HCT116 (cell line): ENCODE measurements at regions not wholly inside any gene's neighbourhood (a gene's known extent, or its start where the extent isn't known, plus 50 kb on each side); places are given as distances from the start of the nearest gene placed in this dataset.

ENCODE experiments used
- ATAC-seq: fragments of 200-7000 bp; cut with Tn5 transposase; 2 replicates; pipeline ENCODE4 v1.9.1; 2020; ENCODE audit warnings: mild to moderate bottlenecking, moderate library complexity
- BruUV-seq: library from RNA; stranded (reverse); fragments of 400-500 nt; replicated peaks from 2 replicates; lab custom pipeline; 2021; lab: Mats Ljungman, UMichigan
- CTCF ChIA-PET: fragments of 300-600 bp; sonication (Branson Sonifier 250); formaldehyde crosslinking; loops from one replicate; lab custom pipeline; 2021; ENCODE audit warnings: antibody characterized with exemption; lab: Charles Lee
- POLR2A ChIA-PET: fragments of 300-600, 350-600 bp; sonication (Branson Sonifier 250); formaldehyde crosslinking; loops from one replicate; lab custom pipeline; 2021; ENCODE audit warnings: antibody characterized with exemption; lab: Charles Lee
- RAD21 ChIA-PET, 2 experiments: fragments of 300-600 bp; sonication (Branson Sonifier 250); formaldehyde crosslinking; loops; one replicate each; lab custom pipeline; 2023; ENCODE audit warnings: low total read pairs in 2 of 2; ENCODE audit not compliant: uncharacterized antibody in 2 of 2, unreplicated experiment in 2 of 2, low non-redundant PET in 1 of 2; lab: Charles Lee
- DNase-seq: peaks from one replicate; pipeline ENCODE4 v3.0.0-alpha.2; 2010; ENCODE audit warnings: low read depth, low spot score
- H2AFZ ChIP-seq: fragments of 200-600 bp; shearing (Covaris generic), sonication (generic); 2 replicates; pipeline ENCODE4 v1.6.1; 2017; ENCODE audit warnings: low read depth, mixed run types, mixed read lengths, antibody characterized with exemption, low read length; ENCODE audit not compliant: poor library complexity, severe bottlenecking
- H3K27ac ChIP-seq: 2 replicates; pipeline ENCODE4 v1.5.1; 2012; ENCODE audit warnings: low read depth, low read length
- H3K27me3 ChIP-seq: fragments of 200-600 bp; sonication (generic); 2 replicates; pipeline ENCODE4 v1.6.1; 2016; ENCODE audit warnings: mixed run types, low read length, mixed read lengths; ENCODE audit not compliant: insufficient read depth
- H3K36me3 ChIP-seq, 2 experiments: fragments of 200-500 bp in 1 of 2; fragments of 200-600 bp in 1 of 2; sonication (Bioruptor generic) in 1 of 2; sonication (generic) in 1 of 2; 2 replicates each; pipeline versions ENCODE4 v1.5.1 to v1.6.1; 2014 to 2016; ENCODE audit warnings: low read length in 2 of 2, inconsistent platforms in 1 of 2, mixed read lengths in 1 of 2, mixed run types in 1 of 2; ENCODE audit not compliant: insufficient read depth in 2 of 2, control insufficient read depth in 1 of 2
- H3K4me1 ChIP-seq, 2 experiments: fragments of 200-600 bp in 1 of 2; sonication (generic) in 1 of 2; 2 replicates each; pipeline versions ENCODE4 v1.5.1 to v1.6.1; 2012 to 2017; ENCODE audit warnings: low read length in 2 of 2, inconsistent platforms in 1 of 2, mild to moderate bottlenecking in 1 of 2, mixed read lengths in 1 of 2, mixed run types in 1 of 2, moderate library complexity in 1 of 2; ENCODE audit not compliant: insufficient read depth in 2 of 2, control insufficient read depth in 1 of 2
- H3K4me2 ChIP-seq: fragments of 200-600 bp; sonication (generic); 2 replicates; pipeline ENCODE4 v1.6.1; 2017; ENCODE audit warnings: mixed run types, low read length, mixed read lengths
- H3K4me3 ChIP-seq, 2 experiments: fragments of 200-600 bp in 1 of 2; sonication (generic) in 1 of 2; replicated peaks in 1 of 2; 2 replicates each; pipeline ENCODE4 v1.5.1; 2011 to 2016; ENCODE audit warnings: low read length in 2 of 2, control low read depth in 1 of 2, low read depth in 1 of 2, mild to moderate bottlenecking in 1 of 2, mixed read lengths in 1 of 2, mixed run types in 1 of 2
- H3K79me2 ChIP-seq: fragments of 200-600 bp; sonication (generic); 2 replicates; pipeline ENCODE4 v1.6.1; 2017; ENCODE audit warnings: mild to moderate bottlenecking, mixed run types, low read length, moderate library complexity, mixed read lengths; ENCODE audit not compliant: insufficient read depth
- H3K9ac ChIP-seq: fragments of 200-600 bp; sonication (generic); 2 replicates; pipeline ENCODE4 v1.6.1; 2016; ENCODE audit warnings: low read length, mixed read lengths
- H3K9me2 ChIP-seq: fragments of 200-600 bp; sonication (generic), shearing (Covaris generic); 2 replicates; pipeline ENCODE4 v1.6.1; 2017; ENCODE audit warnings: mixed run types, mild to moderate bottlenecking, moderate library complexity; ENCODE audit not compliant: insufficient read depth
- H3K9me3 ChIP-seq, 2 experiments: fragments of 200-500 bp in 1 of 2; fragments of 200-600 bp in 1 of 2; sonication (Bioruptor generic) in 1 of 2; sonication (generic) in 1 of 2; 2 replicates each; pipeline ENCODE4 v1.6.1; 2014 to 2017; ENCODE audit warnings: low read length in 2 of 2, mixed read lengths in 2 of 2, inconsistent platforms in 1 of 2, low read depth in 1 of 2, mild to moderate bottlenecking in 1 of 2, mixed run types in 1 of 2, moderate library complexity in 1 of 2; ENCODE audit not compliant: control insufficient read depth in 1 of 2, insufficient read depth in 1 of 2
- H4K20me1 ChIP-seq: fragments of 200-600 bp; sonication (generic), shearing (Covaris generic); 2 replicates; pipeline ENCODE4 v1.6.1; 2017; ENCODE audit warnings: mixed run types, mild to moderate bottlenecking, moderate library complexity; ENCODE audit not compliant: insufficient read depth
- CBX3 ChIP-seq: IDR thresholded peaks from 2 replicates; pipeline ENCODE4 v1.6.1; 2012; ENCODE audit warnings: low read depth
- CEBPB ChIP-seq: IDR thresholded peaks from 2 replicates; pipeline ENCODE4 v1.6.1; 2012; ENCODE audit warnings: low read depth
- EGR1 ChIP-seq: IDR thresholded peaks from 2 replicates; pipeline ENCODE4 v1.6.1; 2012; ENCODE audit warnings: low read depth
- ELF1 ChIP-seq: IDR thresholded peaks from 2 replicates; pipeline ENCODE4 v1.6.1; 2012; ENCODE audit warnings: low read depth, borderline replicate concordance
- EZH2 ChIP-seq: fragments of 200-600 bp; sonication (generic); IDR thresholded peaks from 2 replicates; pipeline ENCODE4 v1.6.1; 2017; ENCODE audit warnings: antibody characterized with exemption, mixed run types
- EZH2phosphoT487 ChIP-seq: fragments of 200-600 bp; IDR thresholded peaks from 2 replicates; pipeline ENCODE4 v1.6.1; 2018; ENCODE audit warnings: antibody characterized with exemption, borderline replicate concordance
- FOSL1 ChIP-seq: IDR thresholded peaks from 2 replicates; pipeline ENCODE4 v1.6.1; 2012; ENCODE audit warnings: low read depth
- JUND ChIP-seq: IDR thresholded peaks from 2 replicates; pipeline ENCODE4 v1.6.1; 2012
- POLR2A ChIP-seq: IDR thresholded peaks from 2 replicates; pipeline ENCODE4 v1.7.0; 2011; ENCODE audit warnings: borderline replicate concordance; ENCODE audit not compliant: insufficient read depth, insufficient read length; ENCODE audit errors: extremely low read depth
- POLR2AphosphoS5 ChIP-seq: IDR thresholded peaks from 2 replicates; pipeline ENCODE4 v1.6.1; 2011; ENCODE audit warnings: mild to moderate bottlenecking, low read depth, low read length, moderate library complexity
- TCF7L2 ChIP-seq: IDR thresholded peaks from 2 replicates; pipeline ENCODE4 v1.7.0; 2011; ENCODE audit warnings: borderline replicate concordance, inconsistent platforms; ENCODE audit not compliant: insufficient read depth, insufficient read length; ENCODE audit errors: extremely low read depth
- ZFX ChIP-seq: fragments of 450-650 bp; IDR thresholded peaks from 2 replicates; pipeline ENCODE4 v1.6.1; 2017
- ZNF274 ChIP-seq: fragments of 200-500 bp; sonication (Bioruptor generic); IDR thresholded peaks from 2 replicates; pipeline ENCODE4 v1.6.1; 2014; ENCODE audit warnings: mild to moderate bottlenecking, low read depth, low read length, inconsistent platforms
- intact Hi-C: fragments of 100-400 bp; cut with micrococcal nuclease; formaldehyde crosslinking; loops from 2 replicates; pipeline ENCODE4 v1.10.0; 2022
- TF ChIP-seq, protein P1 (sequence below): IDR thresholded peaks from 2 replicates; pipeline ENCODE4 v1.6.1; 2012
- TF ChIP-seq, protein P2 (sequence below), 3 experiments: fragments of 200-600 bp in 1 of 3; sonication (generic) in 1 of 3; IDR thresholded peaks in 2 of 3; conservative IDR thresholded peaks in 1 of 3; 2 replicates each; pipeline ENCODE4 v1.5.1; 2012 to 2017; ENCODE audit warnings: low read depth in 2 of 3, low read length in 2 of 3, antibody characterized with exemption in 1 of 3, borderline replicate concordance in 1 of 3, control low read depth in 1 of 3, mild to moderate bottlenecking in 1 of 3, mixed read lengths in 1 of 3, mixed run types in 1 of 3, moderate library complexity in 1 of 3; ENCODE audit not compliant: insufficient read depth in 1 of 3
- TF ChIP-seq, protein P3 (sequence below): IDR thresholded peaks from 2 replicates; pipeline ENCODE4 v1.6.1; 2012
- TF ChIP-seq, protein P4 (sequence below): IDR thresholded peaks from 2 replicates; pipeline ENCODE4 v1.6.1; 2011; ENCODE audit warnings: mild to moderate bottlenecking, low read length, moderate library complexity; ENCODE audit not compliant: insufficient replicate concordance; ENCODE audit errors: extremely low read depth

DNA sequence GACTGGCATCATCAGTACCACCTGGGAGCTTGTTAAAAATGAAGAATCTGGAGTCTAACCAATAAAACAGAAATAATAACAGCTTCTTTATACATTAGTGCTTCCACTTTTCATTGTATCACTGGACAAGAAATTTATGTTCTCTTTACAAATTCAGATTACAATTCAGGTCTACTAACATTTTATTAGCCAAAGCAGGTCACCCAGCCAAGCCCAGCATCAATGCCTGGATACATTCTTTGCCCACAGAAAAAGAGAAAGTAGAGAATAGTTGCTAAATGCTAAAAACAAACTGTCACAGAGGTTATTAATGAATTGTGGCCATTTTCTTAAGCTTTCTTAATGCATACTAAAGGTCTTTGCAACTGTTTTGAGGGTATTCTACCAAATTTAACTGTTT is 458.3 kb downstream of the BTBD3 start:
- CTCF ChIA-PET = no interaction called here

DNA sequence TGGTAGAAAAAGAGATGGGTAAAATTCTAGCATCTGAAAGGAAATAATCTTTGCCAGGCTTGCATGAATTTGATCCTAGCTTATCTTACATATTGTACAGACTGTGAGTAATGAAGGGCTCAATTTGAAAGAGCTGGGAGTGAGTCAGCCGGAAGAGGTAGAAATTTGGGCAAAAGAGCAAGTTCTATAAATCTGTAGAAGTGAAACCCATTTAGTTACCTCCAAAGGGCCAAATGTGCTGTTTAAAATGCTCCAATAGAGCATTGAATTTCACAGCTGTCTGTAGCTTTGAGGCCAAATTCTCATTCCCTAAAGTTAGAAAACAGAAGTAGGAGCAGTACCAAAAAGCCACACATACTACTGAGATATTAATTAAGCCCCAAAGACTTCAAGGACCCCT is 466.1 kb downstream of the BTBD3 start:
- intact Hi-C loops = no loop called here
- Histone ChIP-seq H3K27ac (no peak overlapping the region), H3K9ac (no peak overlapping the region), H3K36me3 (no peaks in the 10 kb centered on the region), H3K79me2 (no peaks in the 10 kb centered on the region), H3K27me3 (no peaks in the 10 kb centered on the region), H3K9me2 (no peaks in the 10 kb centered on the region), H2AFZ (no peak overlapping the region), H3K4me2 (no peak overlapping the region), H4K20me1 (no peaks in the 10 kb centered on the region), H3K4me3 (no peak overlapping the region), H3K4me1 (no peaks in the 10 kb centered on the region), H3K9me3 (peaks cover 4 to 16% of the 10 kb centered on the region in 2 experiments; a peak in 3 of 4 replicates)
- ATAC-seq (no peak), DNase-seq (no peak)
- POLR2A ChIA-PET = no interaction called here
- no TSS peak for BruUV-seq
- CTCF ChIA-PET = no interaction called here
- RAD21 ChIA-PET = no interaction called here
- TF ChIP-seq, protein P1, sequence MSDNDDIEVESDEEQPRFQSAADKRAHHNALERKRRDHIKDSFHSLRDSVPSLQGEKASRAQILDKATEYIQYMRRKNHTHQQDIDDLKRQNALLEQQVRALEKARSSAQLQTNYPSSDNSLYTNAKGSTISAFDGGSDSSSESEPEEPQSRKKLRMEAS = no peak
- no peak for TF ChIP-seq POLR2A
- no peak for TF ChIP-seq EZH2
- TF ChIP-seq ELF1 = no peak
- TF ChIP-seq, protein P2, sequence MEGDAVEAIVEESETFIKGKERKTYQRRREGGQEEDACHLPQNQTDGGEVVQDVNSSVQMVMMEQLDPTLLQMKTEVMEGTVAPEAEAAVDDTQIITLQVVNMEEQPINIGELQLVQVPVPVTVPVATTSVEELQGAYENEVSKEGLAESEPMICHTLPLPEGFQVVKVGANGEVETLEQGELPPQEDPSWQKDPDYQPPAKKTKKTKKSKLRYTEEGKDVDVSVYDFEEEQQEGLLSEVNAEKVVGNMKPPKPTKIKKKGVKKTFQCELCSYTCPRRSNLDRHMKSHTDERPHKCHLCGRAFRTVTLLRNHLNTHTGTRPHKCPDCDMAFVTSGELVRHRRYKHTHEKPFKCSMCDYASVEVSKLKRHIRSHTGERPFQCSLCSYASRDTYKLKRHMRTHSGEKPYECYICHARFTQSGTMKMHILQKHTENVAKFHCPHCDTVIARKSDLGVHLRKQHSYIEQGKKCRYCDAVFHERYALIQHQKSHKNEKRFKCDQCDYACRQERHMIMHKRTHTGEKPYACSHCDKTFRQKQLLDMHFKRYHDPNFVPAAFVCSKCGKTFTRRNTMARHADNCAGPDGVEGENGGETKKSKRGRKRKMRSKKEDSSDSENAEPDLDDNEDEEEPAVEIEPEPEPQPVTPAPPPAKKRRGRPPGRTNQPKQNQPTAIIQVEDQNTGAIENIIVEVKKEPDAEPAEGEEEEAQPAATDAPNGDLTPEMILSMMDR (IDR thresholded peaks at IDR 0.05 in 2 of 3, conservative IDR thresholded peaks at IDR 0.05 in 1 of 3; ENCODE audit: borderline replicate concordance in 1 of 3, insufficient read depth in 1 of 3, low read depth in 2 of 3, low read length in 2 of 3) = no peak
- TF ChIP-seq CBX3 = no peak
- no peak for TF ChIP-seq POLR2AphosphoS5
- TF ChIP-seq TCF7L2 = no peak
- TF ChIP-seq JUND = no peak
- no peak for TF ChIP-seq FOSL1
- TF ChIP-seq, protein P3, sequence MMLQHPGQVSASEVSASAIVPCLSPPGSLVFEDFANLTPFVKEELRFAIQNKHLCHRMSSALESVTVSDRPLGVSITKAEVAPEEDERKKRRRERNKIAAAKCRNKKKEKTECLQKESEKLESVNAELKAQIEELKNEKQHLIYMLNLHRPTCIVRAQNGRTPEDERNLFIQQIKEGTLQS = no peak
- no peak for TF ChIP-seq EGR1
- TF ChIP-seq ZFX = no peak
- TF ChIP-seq CEBPB = no peak
- no peak for TF ChIP-seq ZNF274
- TF ChIP-seq, protein P4, sequence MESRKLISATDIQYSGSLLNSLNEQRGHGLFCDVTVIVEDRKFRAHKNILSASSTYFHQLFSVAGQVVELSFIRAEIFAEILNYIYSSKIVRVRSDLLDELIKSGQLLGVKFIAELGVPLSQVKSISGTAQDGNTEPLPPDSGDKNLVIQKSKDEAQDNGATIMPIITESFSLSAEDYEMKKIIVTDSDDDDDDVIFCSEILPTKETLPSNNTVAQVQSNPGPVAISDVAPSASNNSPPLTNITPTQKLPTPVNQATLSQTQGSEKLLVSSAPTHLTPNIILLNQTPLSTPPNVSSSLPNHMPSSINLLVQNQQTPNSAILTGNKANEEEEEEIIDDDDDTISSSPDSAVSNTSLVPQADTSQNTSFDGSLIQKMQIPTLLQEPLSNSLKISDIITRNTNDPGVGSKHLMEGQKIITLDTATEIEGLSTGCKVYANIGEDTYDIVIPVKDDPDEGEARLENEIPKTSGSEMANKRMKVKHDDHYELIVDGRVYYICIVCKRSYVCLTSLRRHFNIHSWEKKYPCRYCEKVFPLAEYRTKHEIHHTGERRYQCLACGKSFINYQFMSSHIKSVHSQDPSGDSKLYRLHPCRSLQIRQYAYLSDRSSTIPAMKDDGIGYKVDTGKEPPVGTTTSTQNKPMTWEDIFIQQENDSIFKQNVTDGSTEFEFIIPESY = no peak
- TF ChIP-seq EZH2phosphoT487 = no peak

More for the DNA sequence above, 458.3 kb downstream of the BTBD3 start:
- no peak for ATAC-seq
- BruUV-seq = no TSS peak
- no peak for TF ChIP-seq CBX3
- no peak for TF ChIP-seq ELF1
- no peak for TF ChIP-seq POLR2AphosphoS5
- TF ChIP-seq CEBPB = no peak
- no peak for TF ChIP-seq EGR1
- TF ChIP-seq ZFX = no peak
- TF ChIP-seq JUND = no peak
- DNase-seq = no peak
- intact Hi-C loops = no loop called here
- H3K4me2 ChIP-seq = no peak overlapping the region
- no peak overlapping the region for H3K4me3 ChIP-seq
- H3K9ac ChIP-seq = no peak overlapping the region
- no peaks in the 10 kb centered on the region for H3K9me2 ChIP-seq
- ChIA-PET POLR2A (no interaction called here), RAD21 (no interaction called here)
- H3K27me3 ChIP-seq = no peaks in the 10 kb centered on the region
- H3K4me1 ChIP-seq = no peaks in the 10 kb centered on the region
- peaks cover 6 to 25% of the 10 kb centered on the region in 2 experiments; a peak in 3 of 4 replicates for H3K9me3 ChIP-seq
- H4K20me1 ChIP-seq = no peaks in the 10 kb centered on the region
- H2AFZ ChIP-seq = no peak overlapping the region
- H3K79me2 ChIP-seq = no peaks in the 10 kb centered on the region
- H3K27ac ChIP-seq = no peak overlapping the region
- H3K36me3 ChIP-seq = no peaks in the 10 kb centered on the region
